HepG2 (cell line): ENCODE measurements at regions not wholly inside any gene's neighbourhood (a gene's known extent, or its start where the extent isn't known, plus 50 kb on each side); places are given as distances from the start of the nearest gene placed in this dataset.

Experiments
- ATAC-seq: fragments of 200-7000 bp; cut with Tn5 transposase; 3 replicates; pipeline ENCODE4 v1.9.1; 2020; ENCODE audit warnings: mild to moderate bottlenecking, moderate library complexity
- BruUV-seq: library from RNA; stranded (reverse); fragments of 400-500 nt; replicated peaks from 2 replicates; lab custom pipeline; 2021; lab: Mats Ljungman, UMichigan
- CTCF ChIA-PET: fragments of 300-600 bp; formaldehyde crosslinking; extraction: SDS; loops from one replicate; lab custom pipeline; 2021; ENCODE audit warnings: low total read pairs, inconsistent platforms, low intra/inter-chr PET ratio; lab: Yijun Ruan, JAX
- POLR2A ChIA-PET: fragments of 350-600 bp; sonication (Branson Sonifier 250); formaldehyde crosslinking; loops from one replicate; lab custom pipeline; 2020; ENCODE audit warnings: antibody characterized with exemption, inconsistent platforms; lab: Yijun Ruan, JAX
- DNase-seq: peaks from one replicate; pipeline ENCODE4 v3.0.0-alpha.2; 2015; ENCODE audit warnings: low spot score
- FAIRE-seq: peaks from 3 replicates; lab custom pipeline; 2011; peaks lifted over from hg19 to GRCh38; lab: Jason Lieb, UNC
- H2AFZ ChIP-seq: one replicate; pipeline ENCODE4 v1.6.1; 2011; ENCODE audit warnings: low read length, inconsistent platforms
- H3K27ac ChIP-seq: fragments of 300-600 bp; 3 replicates; pipeline ENCODE4 v1.8.0; 2011; ENCODE audit warnings: mixed run types, mild to moderate bottlenecking, mixed read lengths, low read length, inconsistent platforms; ENCODE audit not compliant: insufficient read depth; ENCODE audit errors: extremely low read length
- H3K27me3 ChIP-seq, 2 experiments: fragments of 200-600 bp in 1 of 2; 2 replicates in 1 of 2; 3 replicates in 1 of 2; pipeline versions ENCODE4 v1.6.0 to v1.8.0; 2011; ENCODE audit warnings: low read length in 2 of 2, mild to moderate bottlenecking in 2 of 2, moderate library complexity in 2 of 2, inconsistent platforms in 1 of 2; ENCODE audit not compliant: insufficient read depth in 2 of 2, control insufficient read depth in 1 of 2
- H3K36me3 ChIP-seq, 2 experiments: fragments of 200-600 bp in 1 of 2; replicated peaks in 1 of 2; 2 replicates in 1 of 2; 3 replicates in 1 of 2; pipeline versions ENCODE4 v1.5.1 to v1.8.0; 2011; ENCODE audit warnings: low read length in 2 of 2, inconsistent platforms in 1 of 2; ENCODE audit not compliant: insufficient read depth in 2 of 2, control insufficient read depth in 1 of 2
- H3K4me1 ChIP-seq: 2 replicates; pipeline ENCODE4 v1.5.1; 2012; ENCODE audit warnings: low read length, inconsistent platforms; ENCODE audit not compliant: insufficient read depth
- H3K4me2 ChIP-seq: 2 replicates; pipeline ENCODE4 v1.6.0; 2011; ENCODE audit warnings: low read depth, low read length, inconsistent platforms
- H3K4me3 ChIP-seq, 3 experiments: fragments of 200-600 bp in 1 of 3; sonication (generic), shearing (Covaris generic) in 1 of 3; replicated peaks in 1 of 3; 2 replicates each; pipeline ENCODE4 v1.5.1; 2011 to 2016; ENCODE audit warnings: low read length in 3 of 3, inconsistent platforms in 2 of 3, low read depth in 2 of 3, mild to moderate bottlenecking in 2 of 3, control low read depth in 1 of 3, mixed read lengths in 1 of 3; ENCODE audit not compliant: insufficient read depth in 1 of 3
- H3K79me2 ChIP-seq: one replicate; pipeline ENCODE4 v1.6.1; 2011; ENCODE audit warnings: low read length, inconsistent platforms; ENCODE audit not compliant: insufficient read depth
- H3K9ac ChIP-seq: 2 replicates; pipeline ENCODE4 v1.6.0; 2011; ENCODE audit warnings: mild to moderate bottlenecking, low read depth, low read length, inconsistent platforms; ENCODE audit not compliant: insufficient read depth
- H3K9me3 ChIP-seq: 2 replicates; pipeline ENCODE4 v1.5.1; 2012; ENCODE audit warnings: mild to moderate bottlenecking, low read length
- H4K20me1 ChIP-seq: 2 replicates; pipeline ENCODE4 v1.6.0; 2011; ENCODE audit warnings: inconsistent platforms, mild to moderate bottlenecking, low read length, moderate library complexity; ENCODE audit not compliant: insufficient read depth
- GTF2F1 ChIP-seq: fragments of 150-350 bp; IDR thresholded peaks from 2 replicates; pipeline ENCODE4 v1.6.1; 2014; ENCODE audit warnings: low read length
- IKZF1 ChIP-seq: fragments of 450-650 bp; IDR thresholded peaks from 2 replicates; pipeline ENCODE4 v1.7.1; 2016
- KDM5A ChIP-seq: fragments of 200-600 bp; sonication (generic); IDR thresholded peaks from 2 replicates; pipeline ENCODE4 v1.7.0; 2018; ENCODE audit warnings: antibody characterized with exemption, mild to moderate bottlenecking, low read length, borderline replicate concordance
- NONO ChIP-seq, 2 experiments: fragments of 450-650 bp in 1 of 2; sonication (generic) in 1 of 2; formaldehyde crosslinking in 1 of 2; IDR thresholded peaks in 1 of 2; conservative IDR thresholded peaks in 1 of 2; 2 replicates each; pipeline versions ENCODE4 v1.6.1 to v1.8.0; 2017 to 2022; ENCODE audit warnings: mild to moderate bottlenecking in 1 of 2, missing genetic modification reagents in 1 of 2, moderate library complexity in 1 of 2
- POGZ ChIP-seq: sonication (generic); formaldehyde crosslinking; IDR thresholded peaks from 2 replicates; pipeline ENCODE4 v1.4.0; 2020; ENCODE audit warnings: mild to moderate bottlenecking, missing genetic modification reagents
- SOX5 ChIP-seq: IDR thresholded peaks from 2 replicates; pipeline ENCODE4 v1.6.1; 2016; ENCODE audit warnings: borderline replicate concordance
- TBX3 ChIP-seq: fragments of 450-650 bp; IDR thresholded peaks from 2 replicates; pipeline ENCODE4 v1.6.1; 2017; ENCODE audit warnings: antibody characterized with exemption, mild to moderate bottlenecking, inconsistent platforms, borderline replicate concordance
- ZNF841 ChIP-seq: sonication (generic); formaldehyde crosslinking; IDR thresholded peaks from 2 replicates; pipeline ENCODE4 v1.8.1; 2023; ENCODE audit warnings: missing genetic modification reagents, borderline replicate concordance
- WGBS: methylation state at CpG from one replicate; pipeline ENCODE4 v1.1.6; 2017; ENCODE audit warnings: low lambda C conversion rate; 5-methylcytosine and 5-hydroxymethylcytosine counted together
- in situ Hi-C: cut with HindIII; loops from 2 replicates; pipeline ENCODE4 v1.10.0; 2017; ENCODE audit warnings: low pct_unique_long_range_greater_than_20kb; ENCODE audit not compliant: extremely low pct_ligation_motif_present
- intact Hi-C: fragments of 100-400 bp; cut with micrococcal nuclease; formaldehyde crosslinking; loops from one replicate; pipeline ENCODE4 v1.10.0; 2022; ENCODE audit not compliant: unreplicated experiment
- TF ChIP-seq, protein P1 (sequence below), 2 experiments: sonication (generic) in 1 of 2; formaldehyde crosslinking in 1 of 2; IDR thresholded peaks; 2 replicates each; pipeline versions ENCODE4 v1.6.1 to v1.9.0; 2014 to 2022; ENCODE audit warnings: antibody characterized with exemption in 1 of 2, borderline replicate concordance in 1 of 2, inconsistent platforms in 1 of 2, low read depth in 1 of 2, missing genetic modification reagents in 1 of 2
- TF ChIP-seq, protein P2 (sequence below): sonication (generic); formaldehyde crosslinking; IDR thresholded peaks from 2 replicates; pipeline ENCODE4 v1.5.1; 2020; ENCODE audit warnings: missing genetic modification reagents, mild to moderate bottlenecking, borderline replicate concordance
- TF ChIP-seq, protein P3 (sequence below), 2 experiments: fragments of 450-650 bp in 1 of 2; sonication (generic) in 1 of 2; formaldehyde crosslinking; IDR thresholded peaks; 2 replicates each; pipeline versions ENCODE4 v1.5.0 to v1.8.0; 2020 to 2022; ENCODE audit warnings: mild to moderate bottlenecking in 1 of 2, missing genetic modification reagents in 1 of 2
- TF ChIP-seq, protein P4 (sequence below): IDR thresholded peaks from 2 replicates; pipeline ENCODE4 v1.6.1; 2016; ENCODE audit warnings: missing compliant biosample characterization, missing genetic modification reagents, borderline replicate concordance

DNA sequence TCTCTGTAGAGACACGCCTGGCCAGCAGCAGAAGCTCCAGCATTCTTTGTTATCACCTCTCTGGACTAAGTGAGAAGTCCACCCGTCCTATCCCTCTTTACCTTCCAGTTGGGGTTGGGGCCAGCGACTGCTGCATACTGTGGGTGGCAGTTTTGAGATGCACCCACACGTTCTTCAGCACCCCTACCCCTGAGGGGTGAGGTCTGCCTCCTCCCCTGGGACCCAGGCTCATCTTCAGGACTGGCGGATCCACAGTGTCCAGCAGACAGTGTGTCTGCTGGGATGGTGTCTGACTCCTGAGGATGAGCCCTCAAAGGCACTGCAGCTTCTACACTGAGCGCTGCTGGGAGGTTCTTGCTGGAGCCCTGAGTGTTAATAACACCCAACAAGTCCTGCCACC lies 78.8 kb downstream of the GADD45G start:
- Histone ChIP-seq H3K4me1 (peaks cover 13% of the 10 kb centered on the region; the same call in 1 of the 2 replicates), H3K9ac (no peak overlapping the region), H3K4me3 (no peak overlapping the region), H4K20me1 (no peaks in the 10 kb centered on the region), H3K79me2 (no peaks in the 10 kb centered on the region), H3K4me2 (no peak overlapping the region), H3K9me3 (no peaks in the 10 kb centered on the region), H3K27ac (no peak overlapping the region), H2AFZ (no peak overlapping the region), H3K27me3 (peaks cover 2 to 11% of the 10 kb centered on the region in 2 experiments; a peak in 3 of 5 replicates), H3K36me3 (no peaks in the 10 kb centered on the region)
- in situ Hi-C loops = no loop called here
- FAIRE-seq (no peak), ATAC-seq (no peak), DNase-seq (no peak)
- POLR2A ChIA-PET = no interaction called here
- BruUV-seq = no TSS peak
- 22% methylated on average over 4 of the region's 6 CpGs for WGBS
- intact Hi-C loops = no loop called here
- CTCF ChIA-PET = no interaction called here
- TF ChIP-seq TBX3 = no peak
- no peak for TF ChIP-seq SOX5 (CRISPR knock-in tag)
- TF ChIP-seq GTF2F1 = no peak
- TF ChIP-seq, protein P1, sequence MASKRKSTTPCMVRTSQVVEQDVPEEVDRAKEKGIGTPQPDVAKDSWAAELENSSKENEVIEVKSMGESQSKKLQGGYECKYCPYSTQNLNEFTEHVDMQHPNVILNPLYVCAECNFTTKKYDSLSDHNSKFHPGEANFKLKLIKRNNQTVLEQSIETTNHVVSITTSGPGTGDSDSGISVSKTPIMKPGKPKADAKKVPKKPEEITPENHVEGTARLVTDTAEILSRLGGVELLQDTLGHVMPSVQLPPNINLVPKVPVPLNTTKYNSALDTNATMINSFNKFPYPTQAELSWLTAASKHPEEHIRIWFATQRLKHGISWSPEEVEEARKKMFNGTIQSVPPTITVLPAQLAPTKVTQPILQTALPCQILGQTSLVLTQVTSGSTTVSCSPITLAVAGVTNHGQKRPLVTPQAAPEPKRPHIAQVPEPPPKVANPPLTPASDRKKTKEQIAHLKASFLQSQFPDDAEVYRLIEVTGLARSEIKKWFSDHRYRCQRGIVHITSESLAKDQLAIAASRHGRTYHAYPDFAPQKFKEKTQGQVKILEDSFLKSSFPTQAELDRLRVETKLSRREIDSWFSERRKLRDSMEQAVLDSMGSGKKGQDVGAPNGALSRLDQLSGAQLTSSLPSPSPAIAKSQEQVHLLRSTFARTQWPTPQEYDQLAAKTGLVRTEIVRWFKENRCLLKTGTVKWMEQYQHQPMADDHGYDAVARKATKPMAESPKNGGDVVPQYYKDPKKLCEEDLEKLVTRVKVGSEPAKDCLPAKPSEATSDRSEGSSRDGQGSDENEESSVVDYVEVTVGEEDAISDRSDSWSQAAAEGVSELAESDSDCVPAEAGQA (IDR thresholded peaks at IDR 0.05; ENCODE audit: low read depth) = no peak
- TF ChIP-seq, protein P1 (CRISPR knock-in tag; IDR thresholded peaks at IDR 0.05; ENCODE audit: borderline replicate concordance) = no peak
- TF ChIP-seq IKZF1 = no peak
- TF ChIP-seq, protein P2, sequence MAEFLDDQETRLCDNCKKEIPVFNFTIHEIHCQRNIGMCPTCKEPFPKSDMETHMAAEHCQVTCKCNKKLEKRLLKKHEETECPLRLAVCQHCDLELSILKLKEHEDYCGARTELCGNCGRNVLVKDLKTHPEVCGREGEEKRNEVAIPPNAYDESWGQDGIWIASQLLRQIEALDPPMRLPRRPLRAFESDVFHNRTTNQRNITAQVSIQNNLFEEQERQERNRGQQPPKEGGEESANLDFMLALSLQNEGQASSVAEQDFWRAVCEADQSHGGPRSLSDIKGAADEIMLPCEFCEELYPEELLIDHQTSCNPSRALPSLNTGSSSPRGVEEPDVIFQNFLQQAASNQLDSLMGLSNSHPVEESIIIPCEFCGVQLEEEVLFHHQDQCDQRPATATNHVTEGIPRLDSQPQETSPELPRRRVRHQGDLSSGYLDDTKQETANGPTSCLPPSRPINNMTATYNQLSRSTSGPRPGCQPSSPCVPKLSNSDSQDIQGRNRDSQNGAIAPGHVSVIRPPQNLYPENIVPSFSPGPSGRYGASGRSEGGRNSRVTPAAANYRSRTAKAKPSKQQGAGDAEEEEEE (CRISPR knock-in tag) = no peak
- TF ChIP-seq ZNF841 = no peak
- TF ChIP-seq, protein P3, sequence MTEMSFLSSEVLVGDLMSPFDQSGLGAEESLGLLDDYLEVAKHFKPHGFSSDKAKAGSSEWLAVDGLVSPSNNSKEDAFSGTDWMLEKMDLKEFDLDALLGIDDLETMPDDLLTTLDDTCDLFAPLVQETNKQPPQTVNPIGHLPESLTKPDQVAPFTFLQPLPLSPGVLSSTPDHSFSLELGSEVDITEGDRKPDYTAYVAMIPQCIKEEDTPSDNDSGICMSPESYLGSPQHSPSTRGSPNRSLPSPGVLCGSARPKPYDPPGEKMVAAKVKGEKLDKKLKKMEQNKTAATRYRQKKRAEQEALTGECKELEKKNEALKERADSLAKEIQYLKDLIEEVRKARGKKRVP (CRISPR knock-in tag; IDR thresholded peaks at IDR 0.05) = no peak
- no peak for TF ChIP-seq POGZ (CRISPR knock-in tag)
- TF ChIP-seq, protein P4, sequence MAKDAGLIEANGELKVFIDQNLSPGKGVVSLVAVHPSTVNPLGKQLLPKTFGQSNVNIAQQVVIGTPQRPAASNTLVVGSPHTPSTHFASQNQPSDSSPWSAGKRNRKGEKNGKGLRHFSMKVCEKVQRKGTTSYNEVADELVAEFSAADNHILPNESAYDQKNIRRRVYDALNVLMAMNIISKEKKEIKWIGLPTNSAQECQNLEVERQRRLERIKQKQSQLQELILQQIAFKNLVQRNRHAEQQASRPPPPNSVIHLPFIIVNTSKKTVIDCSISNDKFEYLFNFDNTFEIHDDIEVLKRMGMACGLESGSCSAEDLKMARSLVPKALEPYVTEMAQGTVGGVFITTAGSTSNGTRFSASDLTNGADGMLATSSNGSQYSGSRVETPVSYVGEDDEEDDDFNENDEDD (CRISPR knock-in tag) = no peak
- TF ChIP-seq NONO (IDR thresholded peaks at IDR 0.05) = no peak
- no peak for TF ChIP-seq NONO (CRISPR knock-in tag; conservative IDR thresholded peaks at IDR 0.05)
- no peak for TF ChIP-seq KDM5A
